Uterus (tissue), 3 donors: ENCODE measurements at regions not wholly inside any gene's neighbourhood (a gene's known extent, or its start where the extent isn't known, plus 50 kb on each side); places are given as distances from the start of the nearest gene placed in this dataset.

ENCODE experiments used
- DNase-seq, 2 donors: peaks; one replicate each; pipeline ENCODE4 v3.0.0-alpha.2; 2019 to 2020
- H3K27ac ChIP-seq, 2 donors: fragments of 200-600 bp; sonication (generic); 1 replicate in 1 of 2; 2 replicates in 1 of 2; pipeline ENCODE4 v1.5.1; 2016 to 2018
- H3K27me3 ChIP-seq, 2 donors: fragments of 200-600 bp; sonication (generic); one replicate each; pipeline ENCODE4 v1.5.1; 2018 to 2019; ENCODE audit warnings: control low read depth in 1 of 2
- H3K36me3 ChIP-seq, 2 donors: fragments of 200-600 bp; sonication (generic); one replicate each; pipeline ENCODE4 v1.5.1; 2019; ENCODE audit warnings: control low read depth in 1 of 2
- H3K4me1 ChIP-seq, 2 donors: fragments of 200-600 bp; sonication (generic); one replicate each; pipeline ENCODE4 v1.5.1; 2018 to 2019; ENCODE audit warnings: control low read depth in 1 of 2
- H3K4me3 ChIP-seq, 2 donors: fragments of 200-600 bp; sonication (generic); 1 replicate in 1 of 2; 2 replicates in 1 of 2; pipeline ENCODE4 v1.5.1; 2018 to 2019; ENCODE audit warnings: mild to moderate bottlenecking in 1 of 2
- H3K9me3 ChIP-seq, 2 donors: fragments of 200-600 bp; sonication (generic); one replicate each; pipeline ENCODE4 v1.5.1; 2019; ENCODE audit warnings: control low read depth in 1 of 2
- POLR2A ChIP-seq, 2 donors: fragments of 450-650 bp; IDR thresholded peaks; one replicate each; pipeline ENCODE4 v1.6.1; 2016; ENCODE audit warnings: antibody characterized with exemption in 2 of 2, mild to moderate bottlenecking in 1 of 2, moderate library complexity in 1 of 2
- intact Hi-C: fragments of 100-400 bp; cut with DNase I; formaldehyde crosslinking; loops from one replicate; pipeline ENCODE4 v1.15.1; 2023; ENCODE audit warnings: low total_unique reads
- TF ChIP-seq, protein P1 (sequence below), 4 experiments: fragments of 200-600 bp in 2 of 4; fragments of 450-650 bp in 2 of 4; sonication (generic) in 2 of 4; IDR thresholded peaks; one replicate each; pipeline ENCODE4 v1.5.1; 2016 to 2019; ENCODE audit warnings: antibody characterized with exemption in 4 of 4, mild to moderate bottlenecking in 2 of 4, moderate library complexity in 1 of 4
- donor health status: DM: yes; HTN: yes; CAD: no.

GRCh38 chr2:236795169-236795860 is 225.7 kb downstream of the ACKR3 start:
- H3K27ac ChIP-seq = no peak overlapping the region
- H3K27me3 ChIP-seq = no peaks in the 10 kb centered on the region
- intact Hi-C loops = no loop called here

GRCh38 chr2:236795861-236796219 is 226.2 kb downstream of the ACKR3 start:
- Histone ChIP-seq H3K27ac (no peak overlapping the region), H3K36me3 (no peaks in the 10 kb centered on the region), H3K9me3 (no peaks in the 10 kb centered on the region), H3K4me1 (no peaks in the 10 kb centered on the region), H3K4me3 (no peak overlapping the region), H3K27me3 (no peaks in the 10 kb centered on the region)
- intact Hi-C loops = no loop called here
- DNase-seq = no peak
- TF ChIP-seq, protein P1, sequence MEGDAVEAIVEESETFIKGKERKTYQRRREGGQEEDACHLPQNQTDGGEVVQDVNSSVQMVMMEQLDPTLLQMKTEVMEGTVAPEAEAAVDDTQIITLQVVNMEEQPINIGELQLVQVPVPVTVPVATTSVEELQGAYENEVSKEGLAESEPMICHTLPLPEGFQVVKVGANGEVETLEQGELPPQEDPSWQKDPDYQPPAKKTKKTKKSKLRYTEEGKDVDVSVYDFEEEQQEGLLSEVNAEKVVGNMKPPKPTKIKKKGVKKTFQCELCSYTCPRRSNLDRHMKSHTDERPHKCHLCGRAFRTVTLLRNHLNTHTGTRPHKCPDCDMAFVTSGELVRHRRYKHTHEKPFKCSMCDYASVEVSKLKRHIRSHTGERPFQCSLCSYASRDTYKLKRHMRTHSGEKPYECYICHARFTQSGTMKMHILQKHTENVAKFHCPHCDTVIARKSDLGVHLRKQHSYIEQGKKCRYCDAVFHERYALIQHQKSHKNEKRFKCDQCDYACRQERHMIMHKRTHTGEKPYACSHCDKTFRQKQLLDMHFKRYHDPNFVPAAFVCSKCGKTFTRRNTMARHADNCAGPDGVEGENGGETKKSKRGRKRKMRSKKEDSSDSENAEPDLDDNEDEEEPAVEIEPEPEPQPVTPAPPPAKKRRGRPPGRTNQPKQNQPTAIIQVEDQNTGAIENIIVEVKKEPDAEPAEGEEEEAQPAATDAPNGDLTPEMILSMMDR (IDR thresholded peaks at IDR 0.05) = no peak
- no peak for TF ChIP-seq POLR2A (IDR thresholded peaks at IDR 0.05)

More at GRCh38 chr2:236795169-236795860, 225.7 kb downstream of the ACKR3 start:
- no peaks in the 10 kb centered on the region for H3K9me3 ChIP-seq
- H3K36me3 ChIP-seq = no peaks in the 10 kb centered on the region
- no peak overlapping the region for H3K4me3 ChIP-seq
- DNase-seq = no peak
- TF ChIP-seq, protein P1 (IDR thresholded peaks at IDR 0.05) = no peak
- no peak for TF ChIP-seq POLR2A (IDR thresholded peaks at IDR 0.05)
- no peaks in the 10 kb centered on the region for H3K4me1 ChIP-seq

DNA sequence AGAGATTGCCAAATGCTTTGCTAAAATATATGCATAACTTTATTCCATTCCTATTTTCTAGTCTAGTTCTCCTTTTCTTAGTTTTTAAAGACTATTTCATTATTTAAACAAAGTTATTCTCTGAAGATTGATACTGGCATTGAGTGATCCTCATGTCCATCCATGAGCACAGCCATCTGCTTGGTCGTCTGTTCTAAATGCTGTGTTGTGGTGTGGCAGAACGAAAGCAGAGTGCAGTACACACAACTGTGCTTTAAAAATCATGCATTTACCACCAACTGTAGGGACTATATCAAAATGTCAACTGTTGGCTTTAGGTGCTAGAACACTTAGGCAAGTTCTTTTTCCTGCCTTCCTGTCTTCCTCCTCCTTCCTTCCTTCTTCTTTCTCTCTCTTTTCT is 226.6 kb downstream of the ACKR3 start:
- Histone ChIP-seq H3K27ac (no peak overlapping the region), H3K27me3 (no peaks in the 10 kb centered on the region), H3K4me1 (no peaks in the 10 kb centered on the region), H3K4me3 (no peak overlapping the region), H3K9me3 (no peaks in the 10 kb centered on the region), H3K36me3 (no peaks in the 10 kb centered on the region)
- no peak for DNase-seq
- intact Hi-C loops = no loop called here
- TF ChIP-seq POLR2A (IDR thresholded peaks at IDR 0.05) = no peak
- TF ChIP-seq, protein P1 (IDR thresholded peaks at IDR 0.05) = no peak

DNA sequence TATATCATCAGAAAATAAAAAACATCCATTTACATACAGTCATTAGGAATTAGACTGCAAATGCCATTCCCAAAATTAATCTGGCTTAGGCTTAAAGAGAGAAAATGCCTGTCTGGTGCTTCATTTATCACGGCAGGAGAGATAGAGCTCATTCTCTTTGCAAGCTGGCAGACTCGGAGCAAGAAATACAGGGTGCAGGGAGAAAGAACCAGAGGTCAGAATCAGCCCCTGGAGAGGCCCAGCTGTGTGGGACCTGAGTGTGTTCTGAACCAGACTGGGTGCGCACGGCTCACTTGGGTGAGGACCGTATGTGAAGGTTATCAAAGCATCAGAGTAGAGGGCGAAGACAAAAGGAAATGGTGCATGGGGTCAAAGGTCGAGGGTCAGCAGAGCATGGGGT is 227.8 kb downstream of the ACKR3 start:
- DNase-seq = no peak
- H3K36me3 ChIP-seq = no peaks in the 10 kb centered on the region
- no peak overlapping the region for H3K27ac ChIP-seq
- H3K4me1 ChIP-seq = no peaks in the 10 kb centered on the region
- intact Hi-C loops = no loop called here
- TF ChIP-seq, protein P1 (IDR thresholded peaks at IDR 0.05) = no peak
- H3K4me3 ChIP-seq = no peak overlapping the region
- no peaks in the 10 kb centered on the region for H3K27me3 ChIP-seq
- no peaks in the 10 kb centered on the region for H3K9me3 ChIP-seq

- TF ChIP-seq, protein P1 (IDR thresholded peaks at IDR 0.05) = no peak
- no peak for TF ChIP-seq POLR2A (IDR thresholded peaks at IDR 0.05)
- DNase-seq = no peak
- intact Hi-C loops = no loop called here
- no peaks in the 10 kb centered on the region for H3K9me3 ChIP-seq
- no peaks in the 10 kb centered on the region for H3K4me1 ChIP-seq
- H3K27me3 ChIP-seq = no peaks in the 10 kb centered on the region
- no peaks in the 10 kb centered on the region for H3K36me3 ChIP-seq
- no peak overlapping the region for H3K4me3 ChIP-seq
- H3K27ac ChIP-seq = no peak overlapping the region
These were observed 228.9 kb downstream of the ACKR3 start for GRCh38 chr2:236798491-236798890.
